HG03571 (cell line): ENCODE measurements at regions not wholly inside any gene's neighbourhood (a gene's known extent, or its start where the extent isn't known, plus 50 kb on each side); places are given as distances from the start of the nearest gene placed in this dataset.
"Not testable (repeated sequence)": the region's sequence is repeated elsewhere in the genome, so short reads cannot be mapped to it uniquely, and the experiment has no call there.

Experiments used
- ATAC-seq: cut with Tn5 transposase; IDR thresholded peaks from one replicate; pipeline ENCODE4 v1.9.1; 2021; ENCODE audit not compliant: unreplicated experiment

GRCh38 chr1:25171013-25171412, 61.3 kb downstream of the SYF2 start:
- not testable (repeated sequence) for ATAC-seq

GRCh38 chr1:25170439-25170838, 61.9 kb downstream of the SYF2 start:
- ATAC-seq, result no peak

- ATAC-seq, result no peak
Observed at GRCh38 chr1:25169610-25170009, 62.7 kb downstream of the SYF2 start.

GRCh38 chr1:25169168-25169567, 63.1 kb downstream of the SYF2 start:
- ATAC-seq, result no peak

DNA sequence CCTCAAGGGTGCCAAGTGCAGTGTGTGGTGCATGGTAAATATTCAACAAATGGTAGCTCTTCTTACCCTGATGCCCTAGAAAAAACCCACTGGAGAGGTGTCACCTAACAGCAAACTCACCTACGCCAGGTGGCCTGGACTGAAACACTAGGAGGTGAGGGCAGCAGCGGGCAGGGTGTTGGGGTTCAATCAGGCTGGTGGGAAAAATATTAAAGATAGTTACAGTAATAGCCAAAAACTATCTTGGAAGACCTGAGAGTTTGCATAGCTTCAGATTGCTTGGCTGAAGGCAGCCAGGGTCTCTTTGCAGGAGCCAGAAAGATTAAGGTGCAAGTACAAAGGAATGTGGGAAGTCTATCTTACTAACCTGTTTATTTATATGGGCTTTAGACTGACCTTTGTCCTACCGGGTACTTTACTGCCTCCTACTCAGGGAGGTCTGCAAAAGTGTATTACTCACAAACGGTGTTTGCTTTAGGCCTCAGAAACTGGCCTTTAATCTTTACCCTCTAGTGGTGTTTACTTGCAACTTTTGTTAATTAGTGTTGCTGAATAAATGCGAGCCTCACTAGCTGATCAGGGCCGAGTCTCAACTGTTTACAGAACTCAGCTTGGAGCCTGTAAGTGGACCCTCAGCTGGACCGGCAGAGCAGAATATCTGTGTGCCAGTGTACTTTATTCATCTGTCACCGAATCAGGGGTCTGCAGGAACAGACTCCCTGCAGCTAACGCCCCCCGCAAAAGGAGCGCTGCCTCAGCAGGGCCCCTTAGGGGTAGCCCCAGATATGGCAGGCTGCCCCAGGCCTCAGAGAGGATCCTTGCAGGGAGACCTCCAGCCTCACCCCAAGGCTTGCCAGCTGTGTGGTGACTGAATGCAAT, 63.9 kb downstream of the SYF2 start:
- no peak for ATAC-seq

GRCh38 chr1:25167269-25168192, 64.8 kb downstream of the SYF2 start:
- no peak for ATAC-seq

DNA sequence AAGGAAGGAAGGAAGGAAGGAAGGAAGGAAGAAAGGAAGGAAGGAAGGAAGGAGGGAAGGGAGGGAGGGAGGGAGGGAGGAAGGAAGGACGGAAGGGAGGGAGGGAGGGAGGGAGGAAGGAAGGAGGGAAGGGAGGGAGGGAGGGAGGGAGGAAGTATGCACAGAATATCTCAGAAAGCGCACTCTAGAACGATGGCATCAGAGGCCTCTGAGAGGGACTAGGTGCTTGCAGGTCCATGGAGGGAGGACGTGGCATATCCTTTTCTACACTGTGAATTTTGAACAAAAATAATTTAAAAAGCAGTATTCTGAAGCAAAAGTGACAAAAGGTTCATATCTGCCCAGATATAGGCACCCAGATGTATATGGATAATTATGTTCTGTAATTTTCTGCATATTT, 65.5 kb downstream of the SYF2 start:
- ATAC-seq, result no peak

- ATAC-seq, result no peak
Observed at GRCh38 chr1:25163986-25164385, 68.3 kb downstream of the SYF2 start.

- ATAC-seq, result no peak
Observed at GRCh38 chr1:25161981-25162380, 70.3 kb downstream of the SYF2 start.

GRCh38 chr1:25157846-25158245, 74.5 kb downstream of the SYF2 start:
- ATAC-seq, result no peak

- ATAC-seq, result no peak
Observed at GRCh38 chr1:25150985-25151495, 81.3 kb downstream of the SYF2 start.

- no peak for ATAC-seq
Observed at GRCh38 chr1:25148673-25149300, 83.5 kb downstream of the SYF2 start.

GRCh38 chr1:25146451-25146855, 85.8 kb downstream of the SYF2 start:
- ATAC-seq, result no peak

DNA sequence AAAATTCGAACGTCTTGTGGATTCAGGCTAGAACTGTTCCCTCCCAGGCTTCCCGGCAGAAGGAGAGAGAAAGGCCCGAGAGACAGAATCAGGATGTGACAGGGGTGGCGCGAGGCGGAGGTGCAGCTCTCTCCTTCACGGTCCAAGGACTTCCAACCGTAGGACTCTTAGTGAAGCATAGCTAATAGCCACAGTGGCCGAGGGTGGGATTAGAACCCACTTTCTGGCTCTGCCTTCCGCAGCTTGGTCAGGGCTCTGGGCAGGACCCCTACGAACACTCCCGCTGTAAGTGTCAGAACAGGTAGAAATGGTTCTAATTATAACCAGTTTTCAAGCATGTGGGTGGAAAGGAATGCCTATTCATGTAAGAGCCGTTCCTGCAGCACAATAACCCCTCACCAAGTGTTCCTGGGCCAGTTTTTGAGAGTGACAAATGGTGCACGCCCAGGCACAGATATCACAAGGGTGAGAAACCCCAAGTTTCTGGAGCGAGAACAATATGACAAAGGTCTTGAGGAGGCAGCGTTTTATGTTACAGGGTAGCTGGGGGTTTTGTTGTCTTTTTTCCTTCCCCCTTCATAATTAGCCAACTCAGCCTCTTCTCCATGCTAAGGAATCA, 86.4 kb downstream of the SYF2 start:
- no peak for ATAC-seq

DNA sequence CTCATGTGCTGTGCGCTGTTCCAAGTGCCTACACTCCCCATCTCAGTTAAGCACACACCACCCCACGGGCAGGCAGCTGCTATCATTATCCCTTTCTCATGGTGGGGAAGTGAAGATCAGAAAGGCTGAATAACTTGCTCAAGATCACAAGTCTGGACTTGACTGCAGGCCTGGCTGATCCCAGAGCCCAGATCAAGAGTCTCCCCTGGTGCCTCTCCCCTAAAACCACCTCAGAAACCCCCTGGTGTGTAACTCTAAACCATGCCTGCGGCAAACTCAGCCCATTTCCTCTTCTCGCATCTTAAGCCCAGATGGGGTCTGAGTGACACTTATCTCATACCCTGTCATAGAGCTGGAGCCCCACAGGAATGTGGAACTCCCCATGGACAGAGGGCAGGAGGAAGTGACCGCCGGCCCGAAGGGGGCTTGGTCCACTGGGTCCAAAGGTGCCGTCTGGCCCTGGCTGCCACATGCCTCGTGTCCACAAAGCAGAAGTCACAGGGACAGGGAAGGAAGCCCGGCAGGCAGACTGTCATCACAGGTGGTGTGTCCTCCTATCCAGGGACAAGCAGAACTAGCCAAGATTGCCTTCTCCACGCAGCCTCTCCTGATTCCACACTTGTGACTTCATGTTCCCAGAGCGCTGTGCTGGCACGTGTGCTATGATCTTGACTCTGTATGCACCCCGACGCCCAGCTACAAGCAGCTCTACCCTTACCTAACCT, 92.1 kb downstream of the SYF2 start:
- ATAC-seq, result peak; percentile 84

DNA sequence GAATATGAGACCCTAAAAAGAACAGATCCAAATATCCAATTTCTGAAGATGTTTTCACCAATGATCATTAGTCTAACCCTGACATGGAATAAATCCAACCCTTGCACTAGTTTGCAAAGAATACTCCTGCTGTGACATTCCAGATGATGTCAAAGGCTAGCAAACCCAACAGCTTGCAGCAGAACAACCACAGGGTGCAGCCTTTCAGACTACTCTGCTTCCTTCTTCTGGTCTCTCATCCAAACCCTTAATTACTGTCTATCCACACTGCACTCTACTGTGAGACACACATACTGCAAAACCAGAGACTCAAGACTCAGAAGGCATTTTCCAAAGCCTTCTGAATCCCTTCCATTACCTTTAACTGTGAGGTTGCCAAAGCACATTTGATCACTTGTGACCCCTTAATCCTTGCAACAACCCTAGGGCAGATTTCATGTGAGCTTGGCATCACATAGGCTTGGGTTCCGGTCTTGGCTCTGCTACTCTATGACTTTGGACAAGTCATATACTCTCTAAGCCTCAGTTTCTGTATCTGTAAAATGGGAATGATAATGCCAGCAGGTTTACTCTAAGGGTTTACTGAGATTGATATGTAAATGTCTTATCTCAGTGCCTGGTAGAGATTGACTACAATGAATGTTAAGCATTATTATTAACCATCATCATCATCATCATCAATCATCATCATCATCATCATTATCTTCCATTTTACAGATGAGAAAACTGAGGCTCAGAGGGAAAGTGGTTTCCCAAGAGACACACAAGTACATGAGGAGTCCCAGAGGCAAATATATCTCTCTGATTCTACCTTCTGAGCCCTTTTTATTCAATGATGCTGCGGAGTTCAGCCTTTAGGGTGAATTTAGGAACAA, 94.5 kb downstream of the SYF2 start:
- ATAC-seq, result no peak

DNA sequence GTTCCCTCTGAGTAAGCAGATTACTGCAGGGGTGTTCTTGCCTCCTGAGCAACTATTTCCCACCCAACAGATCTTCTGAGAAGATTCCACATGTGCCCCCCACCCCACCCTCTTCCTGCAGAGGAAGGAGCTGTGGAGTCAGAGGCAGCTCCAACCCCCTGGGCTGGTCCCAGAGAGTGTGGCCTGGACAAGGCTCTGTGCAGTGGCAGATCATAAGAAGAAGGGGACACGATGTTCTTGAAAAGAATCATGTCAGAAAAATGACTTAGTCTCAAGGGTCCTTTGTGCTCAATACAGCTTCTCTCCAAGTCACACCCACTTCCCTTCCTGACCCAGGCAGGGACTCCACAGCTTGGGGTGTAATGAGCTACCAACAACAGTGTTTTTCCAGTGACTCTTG, 95.2 kb downstream of the SYF2 start:
- ATAC-seq, result no peak

DNA sequence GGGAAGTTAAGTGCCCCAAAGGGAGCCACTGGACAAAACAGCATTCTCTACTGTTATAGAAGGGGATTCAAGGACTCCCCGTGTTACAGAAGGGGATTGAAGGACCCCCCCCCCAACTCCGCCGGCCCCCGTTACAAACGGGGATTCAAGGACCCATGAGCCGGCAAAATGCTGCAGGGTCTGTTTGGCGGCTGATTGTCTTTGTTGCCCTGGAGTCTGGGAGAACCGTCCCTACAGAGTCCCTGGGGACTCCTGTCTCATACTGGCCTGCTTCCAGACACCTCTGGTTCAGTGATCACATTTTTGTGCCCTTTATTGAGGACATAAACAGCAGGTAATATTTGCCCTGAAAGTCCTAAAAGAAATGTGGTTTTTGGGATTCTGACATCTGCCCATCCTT, 96.4 kb downstream of the SYF2 start:
- no peak for ATAC-seq

- no peak for ATAC-seq
Observed at GRCh38 chr1:25134801-25135461, 97.4 kb downstream of the SYF2 start.
